Fibroblast of skin of right biceps (primary cell): ENCODE measurements at regions not wholly inside any gene's neighbourhood (a gene's known extent, or its start where the extent isn't known, plus 50 kb on each side); places are given as distances from the start of the nearest gene placed in this dataset.
"Not testable (repeated sequence)": the region's sequence is repeated elsewhere in the genome, so short reads cannot be mapped to it uniquely, and the experiment has no call there.

Experiments used
- DNase-seq: peaks from one replicate; pipeline ENCODE4 v3.0.0-alpha.2; 2013

DNA sequence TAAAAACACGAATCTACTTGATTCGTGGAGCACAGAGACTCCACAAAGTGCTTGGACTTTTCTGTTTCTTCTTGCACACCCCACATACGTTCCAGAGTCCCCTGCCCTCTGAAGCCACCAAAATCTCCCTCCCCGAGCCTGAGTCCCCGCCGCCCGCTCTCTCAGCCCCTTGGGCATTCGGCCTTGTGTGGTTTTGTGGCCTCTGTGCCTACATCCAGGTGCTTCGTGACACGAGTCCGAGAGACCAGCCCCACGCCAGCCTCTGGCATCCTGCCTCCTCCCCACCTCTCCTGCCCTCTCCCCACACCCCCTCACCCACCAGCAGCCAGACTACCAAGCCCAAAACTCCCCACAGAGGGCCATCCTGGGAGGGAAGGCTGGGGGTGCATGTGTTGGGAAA is 87.8 kb upstream of the PPP1R26 start:
- no peak for DNase-seq

DNA sequence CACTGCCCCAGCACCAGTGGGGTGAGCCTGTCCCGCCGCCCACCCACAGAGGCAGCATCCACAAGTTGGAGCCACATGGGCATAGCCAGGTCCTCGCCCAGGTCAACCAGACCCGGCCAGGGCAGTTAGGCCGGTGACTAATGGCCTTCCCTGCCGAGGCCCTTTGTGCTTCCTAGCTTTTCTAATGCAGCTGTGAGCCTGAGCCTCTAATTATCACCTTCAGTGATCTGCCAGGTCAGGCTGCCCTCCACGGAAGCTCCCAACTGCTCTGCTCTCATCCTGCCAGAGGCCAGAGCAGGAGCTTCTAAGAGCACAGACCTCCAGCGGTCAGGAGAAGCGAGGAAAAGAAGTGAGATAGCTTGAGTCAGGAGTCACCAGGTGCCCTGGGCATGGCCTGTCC is 87.1 kb upstream of the PPP1R26 start:
- DNase-seq, result no peak

DNA sequence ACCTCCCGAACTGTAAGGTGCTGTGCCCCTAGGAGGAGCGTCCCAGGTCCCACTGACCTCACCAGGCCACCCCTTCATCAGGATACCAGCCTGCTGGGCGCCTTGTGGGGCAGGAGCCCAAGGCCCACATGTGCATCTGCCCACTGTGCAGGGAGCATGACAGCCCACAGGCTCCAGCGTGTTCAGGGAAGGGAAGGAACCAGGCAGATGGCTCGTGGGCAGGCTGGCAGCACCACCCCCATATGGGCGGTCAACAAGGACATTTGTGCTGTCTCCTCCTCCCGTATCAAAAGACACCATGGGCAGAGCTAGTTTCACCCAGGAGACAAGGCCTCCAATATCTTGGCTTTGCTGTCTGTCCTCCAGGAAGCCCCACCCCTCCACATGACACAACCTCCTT is 85.5 kb upstream of the PPP1R26 start:
- DNase-seq, result no peak

DNA sequence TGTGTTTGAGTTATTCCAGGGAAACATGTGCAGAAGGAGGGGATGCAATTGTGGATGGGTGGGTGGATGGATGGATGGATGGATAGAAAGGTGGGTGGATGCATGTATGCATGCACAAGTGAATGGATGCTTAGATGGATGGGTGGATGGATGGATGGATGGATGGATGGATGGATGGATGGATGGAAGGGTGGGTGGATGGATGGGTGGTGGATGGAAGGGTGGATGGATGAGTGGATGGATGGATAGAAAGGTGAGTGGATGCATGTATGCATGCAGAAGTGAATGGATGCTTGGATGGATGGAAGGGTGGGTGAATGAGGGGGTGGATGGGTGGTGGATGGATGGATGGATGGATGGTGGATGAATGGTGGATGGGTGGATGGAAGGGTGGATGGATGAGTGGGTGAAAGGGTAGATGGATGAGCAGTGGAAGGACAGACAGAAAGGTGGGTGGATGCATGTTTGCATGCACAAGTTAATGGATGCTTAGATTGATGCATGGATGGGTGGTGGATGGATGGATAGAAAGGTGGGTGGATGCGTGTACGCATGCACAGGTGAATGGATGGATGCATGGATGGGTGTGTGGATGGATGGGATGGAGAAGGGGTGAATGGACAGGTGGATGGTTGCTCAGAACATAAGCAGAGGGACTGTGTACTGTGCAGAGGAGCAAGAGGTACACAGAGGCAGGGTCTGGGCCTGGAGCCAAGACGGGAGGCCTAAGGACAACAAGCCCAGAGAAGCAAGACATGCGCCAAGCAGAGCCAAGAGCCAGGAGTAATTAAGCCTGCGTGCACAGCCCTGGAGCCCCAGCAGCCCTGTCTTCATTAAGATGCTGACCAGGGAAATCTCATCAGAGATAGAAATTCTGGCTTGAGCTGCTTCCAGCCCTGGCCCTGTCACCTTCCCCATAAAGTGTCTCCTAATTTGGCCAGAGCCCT is 84.6 kb upstream of the PPP1R26 start:
- no peak for DNase-seq

DNA sequence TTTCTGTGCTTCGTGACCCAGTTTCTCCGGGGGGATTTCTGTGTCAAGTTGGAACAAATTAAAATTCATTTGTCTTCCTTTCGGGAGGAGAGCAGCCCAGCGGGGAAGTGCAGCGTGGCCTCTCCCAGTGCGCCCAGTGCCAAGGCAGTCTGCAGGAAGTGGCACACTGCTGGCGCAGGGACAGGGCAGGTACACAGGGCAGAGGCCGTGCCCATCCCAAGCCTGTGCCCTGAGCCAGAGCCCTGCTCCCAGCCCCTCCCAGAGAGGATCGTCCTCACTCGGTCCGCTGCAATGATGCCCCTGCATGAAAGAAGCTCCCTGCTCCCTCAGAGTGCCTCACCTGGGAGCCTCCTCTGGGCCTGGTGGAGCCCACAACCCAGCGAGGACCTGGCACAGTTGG is 82.4 kb upstream of the PPP1R26 start:
- no peak for DNase-seq

DNA sequence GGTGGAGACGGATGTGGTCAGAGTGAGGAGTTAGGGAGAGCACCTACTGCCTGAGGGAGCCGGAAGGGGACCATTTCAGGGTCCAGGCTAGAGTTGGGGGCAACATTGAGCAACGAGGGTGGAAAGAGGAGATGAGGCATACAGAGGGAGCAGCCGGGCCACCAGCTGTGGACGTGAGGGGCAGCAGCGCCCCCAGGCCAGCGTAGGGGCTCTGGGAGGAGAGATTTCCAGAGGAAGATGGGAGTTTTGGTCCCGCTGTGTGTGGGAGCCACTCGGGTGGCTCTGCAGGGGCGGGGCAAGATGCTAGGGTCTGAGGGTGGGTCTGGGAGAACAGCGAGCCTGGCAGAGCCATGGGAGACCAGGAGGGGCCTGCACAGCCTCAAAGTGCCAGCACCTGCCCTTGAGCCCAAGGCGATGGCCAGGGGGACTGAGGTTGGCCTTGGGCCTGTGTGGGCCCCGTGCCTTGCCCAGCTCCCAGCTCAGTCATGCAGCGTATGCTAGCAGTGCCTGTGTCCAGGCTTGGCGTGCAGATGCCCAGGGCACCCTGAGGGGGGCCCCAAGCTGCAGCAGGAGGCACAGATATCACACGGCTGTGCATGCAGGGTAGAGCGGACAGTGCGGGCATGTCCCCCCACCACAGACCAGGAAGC is 80.5 kb upstream of the PPP1R26 start:
- no peak for DNase-seq

DNA sequence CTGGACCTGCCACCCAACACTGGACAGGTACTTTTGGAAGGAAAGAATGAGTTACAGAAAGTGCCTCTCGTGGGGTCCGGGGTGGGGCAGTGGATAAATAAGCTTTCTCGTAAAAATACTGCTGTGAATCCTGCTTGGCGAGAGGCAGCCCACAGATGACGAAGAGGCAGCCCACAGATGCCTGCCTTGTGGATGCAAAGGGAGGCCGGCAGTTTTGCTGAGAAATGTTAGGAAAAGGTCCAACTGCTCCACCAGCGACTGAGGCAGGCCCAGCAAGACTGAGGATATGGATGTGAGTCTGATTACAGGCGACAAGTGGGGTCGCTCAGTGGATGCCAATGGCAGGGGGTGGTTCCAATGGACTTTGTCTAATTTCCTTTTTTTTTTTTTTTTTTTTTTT is 79.1 kb upstream of the PPP1R26 start:
- no peak for DNase-seq

DNA sequence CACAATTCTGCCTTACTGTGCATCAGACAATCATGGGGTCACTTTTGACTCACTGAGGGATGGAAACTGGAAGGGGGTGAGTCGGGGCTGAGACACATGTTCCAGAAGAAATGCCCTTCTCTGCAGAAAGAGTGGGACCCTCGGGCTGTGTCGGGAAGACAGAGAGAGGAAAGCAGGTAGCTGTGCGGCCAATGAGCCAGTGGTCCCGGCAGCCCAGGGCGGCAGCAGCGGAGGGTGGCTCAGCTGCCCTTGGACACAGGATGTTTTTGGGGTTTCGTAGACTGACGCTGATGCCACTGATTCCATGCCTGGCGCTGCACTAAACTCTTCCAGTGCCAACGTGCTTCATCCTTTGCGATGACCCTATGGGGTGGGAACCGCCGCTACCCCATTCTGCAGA is 78.4 kb upstream of the PPP1R26 start:
- no peak for DNase-seq

DNA sequence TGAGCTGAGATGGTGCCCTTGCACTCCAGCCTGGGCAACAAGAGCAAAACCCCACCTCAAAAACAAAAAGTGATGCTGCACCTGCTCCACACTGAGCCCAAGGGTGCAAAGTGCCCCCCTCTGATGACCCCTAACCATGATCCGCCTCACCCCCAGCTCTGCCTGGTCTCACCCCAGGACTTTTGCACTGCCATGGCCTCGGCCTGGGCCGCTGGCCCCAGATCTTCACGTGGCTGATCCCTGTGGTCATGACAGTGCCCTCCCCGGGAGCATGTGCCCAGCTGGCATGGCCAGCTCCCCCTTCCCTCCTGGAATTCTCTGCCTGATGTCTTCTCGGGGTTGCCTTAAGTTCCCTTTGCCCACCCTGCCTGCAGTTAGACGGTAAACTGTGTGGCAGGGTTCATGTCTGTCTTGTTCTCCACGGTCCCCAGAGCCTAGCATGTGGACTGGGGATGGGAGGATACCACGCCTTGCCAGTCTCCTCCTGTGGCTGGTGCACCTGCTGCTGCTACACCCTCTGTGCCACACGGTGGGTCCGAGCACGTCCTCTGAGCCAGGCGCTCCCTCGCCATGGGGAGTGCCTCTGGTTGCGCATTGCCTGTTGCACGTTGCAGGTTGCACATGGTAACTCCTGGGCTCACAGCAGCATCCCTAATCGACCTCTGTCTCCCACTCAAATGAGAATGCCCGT is 77.4 kb upstream of the PPP1R26 start:
- no peak for DNase-seq

DNA sequence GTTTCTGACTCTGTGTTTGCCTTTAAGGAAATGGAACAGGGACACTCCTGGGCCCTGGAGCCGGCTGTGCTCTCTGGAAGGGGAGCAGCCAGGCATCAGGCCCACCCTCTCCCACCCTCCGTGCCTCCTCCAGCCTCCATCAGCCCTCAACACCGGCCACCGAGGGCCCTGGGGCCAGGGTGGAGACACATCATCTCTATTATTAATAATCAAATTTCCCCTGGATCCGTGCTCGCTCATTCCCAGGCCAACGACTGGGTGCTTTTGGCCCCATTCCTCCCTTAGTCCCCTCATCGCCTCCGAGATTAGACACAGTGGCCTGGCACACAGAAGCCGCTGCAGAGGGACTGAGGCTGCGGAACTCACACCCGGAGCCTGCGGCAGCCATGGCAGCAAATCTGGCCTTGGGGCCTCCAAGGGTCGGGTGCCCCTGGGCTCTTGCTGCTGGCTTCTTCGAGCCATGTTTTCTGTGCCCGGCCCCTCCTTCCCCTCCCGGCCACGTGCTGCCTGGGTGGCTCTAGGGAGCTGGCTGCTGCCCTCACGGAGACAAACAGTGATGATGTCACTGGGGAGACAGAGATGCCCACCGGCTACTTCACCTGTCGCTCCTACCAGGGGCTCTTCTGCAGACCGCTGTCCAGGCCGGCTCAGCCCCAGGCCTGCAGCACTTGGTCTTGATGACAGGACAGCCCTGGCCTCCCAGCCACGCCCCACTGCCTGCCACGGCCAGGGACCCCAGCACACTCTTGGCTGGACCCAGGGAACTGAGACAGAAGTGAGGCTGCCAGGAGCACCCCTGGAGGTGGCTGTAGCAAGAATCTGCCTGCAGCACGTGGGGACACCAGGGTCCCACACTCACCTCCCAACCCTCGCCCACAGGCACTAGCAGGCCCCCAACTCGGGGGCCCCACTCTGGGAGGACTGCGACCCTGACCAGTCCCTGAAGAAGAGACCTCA is 76.6 kb upstream of the PPP1R26 start:
- DNase-seq, result no peak

DNA sequence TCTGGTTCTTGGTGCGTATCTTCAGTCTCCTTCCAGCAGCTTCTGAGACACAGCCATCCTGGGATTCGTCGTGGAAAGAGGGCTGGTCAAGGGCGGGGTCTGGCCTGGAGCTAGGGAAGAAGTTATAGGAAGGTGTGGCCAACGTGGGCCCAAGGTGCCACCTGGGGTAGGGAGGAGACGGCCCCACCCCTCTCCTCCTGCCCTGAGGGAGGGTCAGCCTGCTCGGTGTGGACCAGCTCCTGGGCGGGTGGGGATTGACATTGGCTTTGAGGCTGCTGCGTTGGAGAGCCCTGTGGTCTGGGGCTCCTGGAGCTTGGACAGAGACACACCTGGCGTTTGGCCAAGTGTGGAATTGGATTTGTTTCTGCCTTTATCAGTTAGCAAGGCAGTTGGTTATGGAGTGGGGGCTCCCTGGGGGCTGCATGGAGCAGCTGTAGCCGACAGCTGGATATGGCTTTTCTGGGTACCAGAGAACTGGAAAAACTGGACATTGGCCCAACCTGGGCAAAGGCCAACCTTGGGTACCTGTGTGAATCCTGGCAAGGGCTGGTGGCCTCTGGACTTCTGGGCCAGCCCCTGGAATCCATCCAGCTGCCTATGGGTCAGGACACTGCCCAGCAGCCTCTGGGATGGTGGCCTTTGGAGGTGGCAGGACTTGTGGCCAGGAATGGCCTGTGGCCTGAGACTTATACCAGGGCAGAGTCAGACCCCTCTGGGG is 75.7 kb upstream of the PPP1R26 start:
- DNase-seq, result no peak

DNA sequence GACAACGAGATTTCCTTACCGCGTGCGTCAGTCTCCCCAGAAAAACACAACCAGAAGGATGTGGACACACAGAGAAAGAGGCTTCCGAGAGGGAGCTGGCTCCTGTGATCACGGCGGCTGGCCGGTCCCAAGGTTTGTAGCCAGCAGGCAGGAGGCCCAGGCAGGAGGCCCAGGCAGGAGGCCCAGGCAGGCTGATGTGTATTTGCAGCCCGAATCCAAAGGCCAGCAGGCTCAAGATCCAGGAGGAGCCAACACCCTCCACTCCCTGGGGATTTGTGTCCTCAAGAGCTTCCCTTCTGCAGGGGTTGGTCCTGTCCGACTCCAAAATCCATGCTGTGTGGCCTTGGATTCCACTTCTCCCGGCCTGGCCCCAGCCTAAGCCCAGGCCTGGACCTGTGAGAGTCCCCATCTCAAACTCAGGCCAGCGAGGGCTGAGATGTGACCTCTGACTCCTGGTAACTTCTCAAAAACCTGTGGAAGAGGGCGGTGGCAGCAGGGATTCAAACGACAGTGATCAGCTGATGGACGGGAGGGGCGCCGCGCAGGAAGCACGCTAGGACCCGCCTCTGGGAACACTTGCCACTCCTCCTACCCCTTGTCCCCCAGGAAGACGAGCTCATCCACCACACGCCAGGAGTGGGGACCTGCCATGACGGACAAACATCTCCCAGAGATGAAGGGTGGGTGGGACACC is 75.0 kb upstream of the PPP1R26 start:
- no peak for DNase-seq

DNA sequence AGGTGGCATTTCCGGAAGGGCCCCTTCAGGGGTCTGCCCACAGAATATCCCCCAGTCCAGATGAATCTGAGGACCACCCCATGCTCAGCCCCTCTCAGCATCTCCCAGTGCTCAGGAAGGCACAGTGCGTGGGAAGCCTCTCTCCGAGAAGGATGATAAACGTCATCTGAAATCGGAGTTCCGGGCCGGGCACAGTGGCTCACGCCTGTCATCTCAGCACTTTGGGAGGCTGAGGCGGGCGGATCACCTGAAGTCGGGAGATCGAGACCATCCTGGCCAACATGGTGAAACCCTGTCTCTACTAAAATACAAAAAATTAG is 74.5 kb upstream of the PPP1R26 start:
- DNase-seq, result not testable (repeated sequence)

DNA sequence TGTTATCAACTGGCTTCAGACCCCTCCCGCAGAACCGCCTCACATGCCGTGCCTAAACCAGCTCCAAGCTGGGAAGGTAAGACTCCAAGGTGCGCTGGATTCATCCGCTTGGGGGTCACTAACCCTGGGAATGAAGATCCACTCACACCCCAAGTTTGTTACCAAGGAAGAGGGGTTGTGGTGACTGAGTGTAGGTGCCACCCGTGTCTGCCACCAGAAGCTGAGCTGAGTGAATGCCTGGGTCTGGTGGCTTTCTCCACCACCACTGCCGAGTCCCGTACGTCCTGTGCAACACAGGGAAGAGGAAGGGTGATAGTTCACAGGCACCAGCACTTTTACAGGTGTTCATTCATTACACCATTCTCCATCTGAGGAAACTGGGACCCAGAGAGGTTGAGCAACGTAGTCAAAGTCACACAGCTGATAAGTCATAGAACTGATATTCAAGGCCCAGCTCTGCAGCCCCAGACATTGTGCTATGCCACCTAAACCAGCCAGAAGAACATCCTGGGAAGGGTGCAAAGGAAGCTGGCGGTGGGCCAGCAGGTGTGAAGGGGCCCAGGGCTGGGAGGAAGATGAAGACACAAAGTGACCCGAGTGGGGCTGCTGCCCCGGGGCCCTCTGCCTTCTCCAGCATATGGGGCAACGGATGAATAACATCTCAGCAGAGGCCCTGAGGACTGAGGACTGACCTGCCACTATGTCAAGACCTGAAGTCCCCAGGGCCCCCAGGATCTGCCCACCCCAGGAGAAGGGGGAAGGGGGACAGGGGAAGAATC is 70.9 kb upstream of the PPP1R26 start:
- no peak for DNase-seq

DNA sequence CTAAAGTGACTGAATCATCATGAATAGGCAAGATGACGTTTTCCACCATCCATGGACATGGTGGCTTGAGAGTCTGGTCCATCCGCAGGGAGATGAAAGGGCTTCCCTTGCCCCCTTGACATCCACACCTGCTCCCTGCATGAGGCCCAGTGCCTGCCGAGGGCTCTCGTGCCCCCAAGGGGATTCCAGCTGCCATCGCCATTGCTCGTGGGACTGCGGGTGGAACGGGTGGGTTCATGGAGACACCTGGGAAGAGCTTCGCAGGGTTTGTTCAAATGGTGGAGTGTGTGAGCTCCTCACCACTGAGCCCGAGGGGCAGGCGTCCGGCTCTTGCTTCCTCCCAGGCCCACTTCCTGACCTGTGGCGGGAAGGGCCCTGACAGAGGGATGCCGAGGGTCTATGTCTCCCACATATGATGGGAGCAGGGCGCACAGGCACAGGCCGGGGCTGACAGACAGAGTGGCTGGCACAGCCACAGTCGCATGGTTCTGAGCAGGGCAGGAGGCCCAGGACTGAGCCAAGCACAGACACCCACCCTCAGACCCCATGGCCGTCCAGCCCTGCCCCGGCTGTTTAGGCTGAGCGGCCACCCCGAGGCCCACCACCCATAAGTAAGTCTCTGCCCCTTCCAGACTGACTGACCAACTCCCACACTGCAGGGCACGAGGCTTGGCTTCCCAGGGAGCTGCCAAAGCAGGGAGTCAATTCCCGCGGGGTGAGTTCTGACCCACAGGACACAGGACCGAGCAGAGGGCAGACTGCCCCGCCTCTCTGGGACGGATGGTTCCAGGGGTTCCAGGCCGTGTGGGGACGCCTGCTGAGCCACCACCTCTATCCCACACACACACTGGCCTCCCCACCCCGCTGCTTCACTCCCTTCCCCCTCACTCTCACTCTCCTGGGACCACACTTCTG is 70.0 kb upstream of the PPP1R26 start:
- DNase-seq, result no peak

DNA sequence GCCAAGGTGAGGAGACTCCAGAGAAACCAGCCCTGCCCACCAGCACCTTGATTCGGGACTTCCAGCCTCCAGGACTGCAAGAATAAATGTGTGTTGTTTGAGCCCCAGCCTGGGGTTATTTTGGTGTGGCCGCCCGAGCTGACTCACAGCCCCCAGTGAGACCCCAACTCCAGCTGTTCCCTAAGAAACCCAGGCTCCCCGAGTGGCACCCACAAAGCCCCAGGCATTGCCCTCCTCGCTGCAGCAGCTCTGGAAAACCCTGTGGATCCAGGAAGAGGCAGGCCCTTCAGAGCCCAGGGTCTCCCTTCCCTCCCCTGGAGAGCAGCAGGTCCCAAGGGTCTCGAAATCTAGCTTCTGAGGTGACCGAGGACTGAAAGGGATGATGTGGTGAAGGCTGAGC is 69.2 kb upstream of the PPP1R26 start:
- no peak for DNase-seq

DNA sequence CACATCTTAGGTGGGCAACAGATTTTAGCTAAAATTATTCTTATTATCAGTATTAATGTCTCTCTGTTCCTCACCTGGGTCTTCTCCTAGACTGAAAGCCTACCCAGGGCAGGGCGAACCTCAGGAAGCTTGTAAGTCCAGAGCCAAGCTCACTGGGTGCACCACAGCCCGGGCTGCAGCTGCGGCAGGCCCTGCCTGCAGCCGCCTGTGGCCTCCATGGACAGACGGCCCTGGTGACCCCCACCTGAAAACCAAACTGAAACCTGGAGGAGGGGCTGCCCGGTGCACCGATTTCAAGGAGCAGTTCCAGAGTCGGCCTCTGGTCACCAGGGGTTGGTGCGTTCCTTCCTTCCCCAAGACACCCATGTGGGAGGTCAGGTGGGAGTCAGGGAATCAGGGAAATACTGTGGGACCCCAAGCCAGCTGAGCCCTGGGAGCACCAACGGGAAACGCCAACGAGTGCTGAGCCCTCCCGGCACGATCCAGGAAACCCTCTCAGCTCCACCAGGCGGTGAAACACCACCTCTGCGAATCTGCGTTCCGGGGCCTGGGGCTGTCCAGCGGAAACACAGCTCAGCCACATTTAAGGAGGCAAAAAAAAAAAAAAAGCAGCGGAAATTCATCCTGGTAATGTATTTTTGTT is 68.6 kb upstream of the PPP1R26 start:
- no peak for DNase-seq

DNA sequence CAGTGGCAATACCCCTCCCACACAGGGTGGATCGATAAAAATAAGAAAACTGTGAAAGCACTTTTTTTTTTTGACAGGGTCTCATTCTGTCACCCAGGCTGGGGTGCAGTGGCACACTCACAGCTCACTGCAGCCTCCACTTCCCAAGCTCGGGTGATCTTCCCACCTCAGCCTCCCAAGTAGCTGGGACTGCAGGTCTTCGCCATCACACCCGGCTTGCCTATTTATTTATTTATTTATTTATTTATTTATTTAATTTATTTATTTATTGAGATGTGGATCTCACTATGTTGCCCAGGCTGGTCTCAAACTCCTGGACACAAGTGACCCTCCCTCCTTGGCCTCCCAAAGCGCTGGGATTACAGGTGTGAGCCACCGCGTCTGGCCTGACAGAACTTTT is 68.0 kb upstream of the PPP1R26 start:
- DNase-seq, result not testable (repeated sequence)
